D721Med (cell line): ENCODE measurements at regions not wholly inside any gene's neighbourhood (a gene's known extent, or its start where the extent isn't known, plus 50 kb on each side); places are given as distances from the start of the nearest gene placed in this dataset.

Experiments
- DNase-seq: peaks from one replicate; pipeline ENCODE4 v3.0.0; 2011; ENCODE audit warnings: low spot score; ENCODE audit not compliant: insufficient read length
- FAIRE-seq: peaks from 2 replicates; lab custom pipeline; 2011; peaks lifted over from hg19 to GRCh38; lab: Jason Lieb, UNC
- CTCF ChIP-seq: IDR thresholded peaks from 2 replicates; pipeline ENCODE4 v1.5.1; 2012; ENCODE audit warnings: mild to moderate bottlenecking, control low read depth; ENCODE audit not compliant: insufficient read depth; ENCODE audit errors: missing control alignments

GRCh38 chr10:33524041-33524440, 189.6 kb upstream of the NRP1 start:
- FAIRE-seq (no peak), DNase-seq (no peak)
- no peak for TF ChIP-seq CTCF

GRCh38 chr10:33523236-33523792, 188.8 kb upstream of the NRP1 start:
- no peak for DNase-seq
- TF ChIP-seq CTCF: no peak
- no peak for FAIRE-seq

- TF ChIP-seq CTCF: no peak
- no peak for DNase-seq
- no peak for FAIRE-seq
Measured at GRCh38 chr10:33521904-33522303, 187.4 kb upstream of the NRP1 start.

- no peak for TF ChIP-seq CTCF
- FAIRE-seq (no peak), DNase-seq (no peak)
Measured at GRCh38 chr10:33521062-33521461, 186.6 kb upstream of the NRP1 start.

GRCh38 chr10:33520223-33520622, 185.8 kb upstream of the NRP1 start:
- no peak for FAIRE-seq
- no peak for DNase-seq
- TF ChIP-seq CTCF: no peak

GRCh38 chr10:33519130-33519860, 184.8 kb upstream of the NRP1 start:
- FAIRE-seq (no peak), DNase-seq (no peak)
- TF ChIP-seq CTCF: no peak

- FAIRE-seq: no peak
- no peak for DNase-seq
- TF ChIP-seq CTCF: no peak
Measured at GRCh38 chr10:33510206-33510605, 175.7 kb upstream of the NRP1 start.
